HepG2 (cell line): ENCODE measurements at regions not wholly inside any gene's neighbourhood (a gene's known extent, or its start where the extent isn't known, plus 50 kb on each side); places are given as distances from the start of the nearest gene placed in this dataset.

Experiments used
- ATAC-seq: fragments of 200-7000 bp; cut with Tn5 transposase; 3 replicates; pipeline ENCODE4 v1.9.1; 2020; ENCODE audit warnings: mild to moderate bottlenecking, moderate library complexity
- BruUV-seq: library from RNA; stranded (reverse); fragments of 400-500 nt; replicated peaks from 2 replicates; lab custom pipeline; 2021; lab: Mats Ljungman, UMichigan
- CTCF ChIA-PET: fragments of 300-600 bp; formaldehyde crosslinking; extraction: SDS; loops from one replicate; lab custom pipeline; 2021; ENCODE audit warnings: low total read pairs, inconsistent platforms, low intra/inter-chr PET ratio; lab: Yijun Ruan, JAX
- POLR2A ChIA-PET: fragments of 350-600 bp; sonication (Branson Sonifier 250); formaldehyde crosslinking; loops from one replicate; lab custom pipeline; 2020; ENCODE audit warnings: antibody characterized with exemption, inconsistent platforms; lab: Yijun Ruan, JAX
- DNase-seq: peaks from one replicate; pipeline ENCODE4 v3.0.0-alpha.2; 2015; ENCODE audit warnings: low spot score
- FAIRE-seq: peaks from 3 replicates; lab custom pipeline; 2011; peaks lifted over from hg19 to GRCh38; lab: Jason Lieb, UNC
- H2AFZ ChIP-seq: one replicate; pipeline ENCODE4 v1.6.1; 2011; ENCODE audit warnings: low read length, inconsistent platforms
- H3K27ac ChIP-seq: fragments of 300-600 bp; 3 replicates; pipeline ENCODE4 v1.8.0; 2011; ENCODE audit warnings: mixed run types, mild to moderate bottlenecking, mixed read lengths, low read length, inconsistent platforms; ENCODE audit not compliant: insufficient read depth; ENCODE audit errors: extremely low read length
- H3K27me3 ChIP-seq, 2 experiments: fragments of 200-600 bp in 1 of 2; 2 replicates in 1 of 2; 3 replicates in 1 of 2; pipeline versions ENCODE4 v1.6.0 to v1.8.0; 2011; ENCODE audit warnings: low read length in 2 of 2, mild to moderate bottlenecking in 2 of 2, moderate library complexity in 2 of 2, inconsistent platforms in 1 of 2; ENCODE audit not compliant: insufficient read depth in 2 of 2, control insufficient read depth in 1 of 2
- H3K36me3 ChIP-seq, 2 experiments: fragments of 200-600 bp in 1 of 2; replicated peaks in 1 of 2; 2 replicates in 1 of 2; 3 replicates in 1 of 2; pipeline versions ENCODE4 v1.5.1 to v1.8.0; 2011; ENCODE audit warnings: low read length in 2 of 2, inconsistent platforms in 1 of 2; ENCODE audit not compliant: insufficient read depth in 2 of 2, control insufficient read depth in 1 of 2
- H3K4me1 ChIP-seq: 2 replicates; pipeline ENCODE4 v1.5.1; 2012; ENCODE audit warnings: low read length, inconsistent platforms; ENCODE audit not compliant: insufficient read depth
- H3K4me2 ChIP-seq: 2 replicates; pipeline ENCODE4 v1.6.0; 2011; ENCODE audit warnings: low read depth, low read length, inconsistent platforms
- H3K4me3 ChIP-seq, 3 experiments: fragments of 200-600 bp in 1 of 3; sonication (generic), shearing (Covaris generic) in 1 of 3; replicated peaks in 1 of 3; 2 replicates each; pipeline ENCODE4 v1.5.1; 2011 to 2016; ENCODE audit warnings: low read length in 3 of 3, inconsistent platforms in 2 of 3, low read depth in 2 of 3, mild to moderate bottlenecking in 2 of 3, control low read depth in 1 of 3, mixed read lengths in 1 of 3; ENCODE audit not compliant: insufficient read depth in 1 of 3
- H3K79me2 ChIP-seq: one replicate; pipeline ENCODE4 v1.6.1; 2011; ENCODE audit warnings: low read length, inconsistent platforms; ENCODE audit not compliant: insufficient read depth
- H3K9ac ChIP-seq: 2 replicates; pipeline ENCODE4 v1.6.0; 2011; ENCODE audit warnings: mild to moderate bottlenecking, low read depth, low read length, inconsistent platforms; ENCODE audit not compliant: insufficient read depth
- H3K9me3 ChIP-seq: 2 replicates; pipeline ENCODE4 v1.5.1; 2012; ENCODE audit warnings: mild to moderate bottlenecking, low read length
- H4K20me1 ChIP-seq: 2 replicates; pipeline ENCODE4 v1.6.0; 2011; ENCODE audit warnings: inconsistent platforms, mild to moderate bottlenecking, low read length, moderate library complexity; ENCODE audit not compliant: insufficient read depth
- GATA4 ChIP-seq: sonication (generic); IDR thresholded peaks from 2 replicates; pipeline ENCODE4 v1.6.1; 2016; ENCODE audit warnings: antibody characterized with exemption, low read depth, borderline replicate concordance
- HNF4G ChIP-seq, 2 experiments: sonication (generic) in 1 of 2; formaldehyde crosslinking in 1 of 2; IDR thresholded peaks; 2 replicates each; pipeline versions ENCODE4 v1.4.0 to v1.6.1; 2011 to 2020; ENCODE audit warnings: borderline replicate concordance in 2 of 2, low read depth in 2 of 2, mild to moderate bottlenecking in 2 of 2, low read length in 1 of 2, missing genetic modification reagents in 1 of 2, moderate library complexity in 1 of 2
- SSRP1 ChIP-seq: IDR thresholded peaks from 2 replicates; pipeline ENCODE4 v1.6.1; 2016; ENCODE audit warnings: control low read depth
- ZNF747 ChIP-seq: sonication (generic); formaldehyde crosslinking; IDR thresholded peaks from 2 replicates; pipeline ENCODE4 v1.8.1; 2023; ENCODE audit warnings: missing genetic modification reagents, mild to moderate bottlenecking, borderline replicate concordance
- WGBS: methylation state at CpG from one replicate; pipeline ENCODE4 v1.1.6; 2017; ENCODE audit warnings: low lambda C conversion rate; 5-methylcytosine and 5-hydroxymethylcytosine counted together
- in situ Hi-C: cut with HindIII; loops from 2 replicates; pipeline ENCODE4 v1.10.0; 2017; ENCODE audit warnings: low pct_unique_long_range_greater_than_20kb; ENCODE audit not compliant: extremely low pct_ligation_motif_present
- intact Hi-C: fragments of 100-400 bp; cut with micrococcal nuclease; formaldehyde crosslinking; loops from one replicate; pipeline ENCODE4 v1.10.0; 2022; ENCODE audit not compliant: unreplicated experiment
- TF ChIP-seq, protein P1 (sequence below), 2 experiments: IDR thresholded peaks; 2 replicates each; pipeline ENCODE4 v1.6.1; 2011 to 2012; ENCODE audit warnings: low read length in 2 of 2, borderline replicate concordance in 1 of 2, low read depth in 1 of 2, mild to moderate bottlenecking in 1 of 2, moderate library complexity in 1 of 2
- TF ChIP-seq, protein P2 (sequence below): IDR thresholded peaks from 2 replicates; pipeline ENCODE4 v1.6.1; 2012; ENCODE audit warnings: low read length, improper control_type of control experiment

DNA sequence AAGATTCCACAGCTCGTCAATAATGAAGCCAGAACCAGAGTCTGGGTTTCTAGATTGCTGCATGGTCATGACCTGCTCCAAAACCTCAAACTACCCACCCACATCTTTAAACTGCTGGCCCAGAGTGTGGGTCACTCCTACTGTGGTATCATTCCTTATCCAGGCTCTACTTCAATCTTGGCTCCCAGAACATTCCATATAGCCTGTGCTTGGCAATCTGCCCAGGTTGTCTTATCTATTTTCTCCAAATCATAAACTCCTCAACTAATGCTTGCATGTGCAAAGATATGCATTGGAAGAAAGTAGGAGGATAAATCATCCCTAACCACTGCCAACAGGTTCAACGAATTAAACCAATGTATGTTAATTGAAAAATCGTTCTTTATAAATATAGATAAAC is 169.7 kb downstream of the ANXA2 start:
- CTCF ChIA-PET, result no interaction called here
- in situ Hi-C loops, result no loop called here
- 2% methylated on average over 3 of the region's 3 CpGs for WGBS

More for the DNA sequence above, 169.7 kb downstream of the ANXA2 start:
- FAIRE-seq (no peak), ATAC-seq (no peak), DNase-seq (no peak)
- Histone ChIP-seq H4K20me1 (no peaks in the 10 kb centered on the region), H3K4me1 (no peaks in the 10 kb centered on the region), H3K4me2 (no peak overlapping the region), H3K9ac (no peak overlapping the region), H3K27ac (no peak overlapping the region), H3K9me3 (no peaks in the 10 kb centered on the region), H3K27me3 (peaks cover 0 to 62% of the 10 kb centered on the region in 2 experiments; a peak in 3 of 5 replicates), H2AFZ (no peak overlapping the region), H3K4me3 (no peak overlapping the region), H3K36me3 (no peaks in the 10 kb centered on the region), H3K79me2 (no peaks in the 10 kb centered on the region)
- no TSS peak for BruUV-seq
- intact Hi-C loops, result no loop called here
- TF ChIP-seq, protein P1, sequence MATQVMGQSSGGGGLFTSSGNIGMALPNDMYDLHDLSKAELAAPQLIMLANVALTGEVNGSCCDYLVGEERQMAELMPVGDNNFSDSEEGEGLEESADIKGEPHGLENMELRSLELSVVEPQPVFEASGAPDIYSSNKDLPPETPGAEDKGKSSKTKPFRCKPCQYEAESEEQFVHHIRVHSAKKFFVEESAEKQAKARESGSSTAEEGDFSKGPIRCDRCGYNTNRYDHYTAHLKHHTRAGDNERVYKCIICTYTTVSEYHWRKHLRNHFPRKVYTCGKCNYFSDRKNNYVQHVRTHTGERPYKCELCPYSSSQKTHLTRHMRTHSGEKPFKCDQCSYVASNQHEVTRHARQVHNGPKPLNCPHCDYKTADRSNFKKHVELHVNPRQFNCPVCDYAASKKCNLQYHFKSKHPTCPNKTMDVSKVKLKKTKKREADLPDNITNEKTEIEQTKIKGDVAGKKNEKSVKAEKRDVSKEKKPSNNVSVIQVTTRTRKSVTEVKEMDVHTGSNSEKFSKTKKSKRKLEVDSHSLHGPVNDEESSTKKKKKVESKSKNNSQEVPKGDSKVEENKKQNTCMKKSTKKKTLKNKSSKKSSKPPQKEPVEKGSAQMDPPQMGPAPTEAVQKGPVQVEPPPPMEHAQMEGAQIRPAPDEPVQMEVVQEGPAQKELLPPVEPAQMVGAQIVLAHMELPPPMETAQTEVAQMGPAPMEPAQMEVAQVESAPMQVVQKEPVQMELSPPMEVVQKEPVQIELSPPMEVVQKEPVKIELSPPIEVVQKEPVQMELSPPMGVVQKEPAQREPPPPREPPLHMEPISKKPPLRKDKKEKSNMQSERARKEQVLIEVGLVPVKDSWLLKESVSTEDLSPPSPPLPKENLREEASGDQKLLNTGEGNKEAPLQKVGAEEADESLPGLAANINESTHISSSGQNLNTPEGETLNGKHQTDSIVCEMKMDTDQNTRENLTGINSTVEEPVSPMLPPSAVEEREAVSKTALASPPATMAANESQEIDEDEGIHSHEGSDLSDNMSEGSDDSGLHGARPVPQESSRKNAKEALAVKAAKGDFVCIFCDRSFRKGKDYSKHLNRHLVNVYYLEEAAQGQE (IDR thresholded peaks at IDR 0.05; ENCODE audit: borderline replicate concordance in 1 of 2, low read depth in 1 of 2, low read length in 2 of 2), result no peak
- TF ChIP-seq GATA4, result no peak
- TF ChIP-seq, protein P2, sequence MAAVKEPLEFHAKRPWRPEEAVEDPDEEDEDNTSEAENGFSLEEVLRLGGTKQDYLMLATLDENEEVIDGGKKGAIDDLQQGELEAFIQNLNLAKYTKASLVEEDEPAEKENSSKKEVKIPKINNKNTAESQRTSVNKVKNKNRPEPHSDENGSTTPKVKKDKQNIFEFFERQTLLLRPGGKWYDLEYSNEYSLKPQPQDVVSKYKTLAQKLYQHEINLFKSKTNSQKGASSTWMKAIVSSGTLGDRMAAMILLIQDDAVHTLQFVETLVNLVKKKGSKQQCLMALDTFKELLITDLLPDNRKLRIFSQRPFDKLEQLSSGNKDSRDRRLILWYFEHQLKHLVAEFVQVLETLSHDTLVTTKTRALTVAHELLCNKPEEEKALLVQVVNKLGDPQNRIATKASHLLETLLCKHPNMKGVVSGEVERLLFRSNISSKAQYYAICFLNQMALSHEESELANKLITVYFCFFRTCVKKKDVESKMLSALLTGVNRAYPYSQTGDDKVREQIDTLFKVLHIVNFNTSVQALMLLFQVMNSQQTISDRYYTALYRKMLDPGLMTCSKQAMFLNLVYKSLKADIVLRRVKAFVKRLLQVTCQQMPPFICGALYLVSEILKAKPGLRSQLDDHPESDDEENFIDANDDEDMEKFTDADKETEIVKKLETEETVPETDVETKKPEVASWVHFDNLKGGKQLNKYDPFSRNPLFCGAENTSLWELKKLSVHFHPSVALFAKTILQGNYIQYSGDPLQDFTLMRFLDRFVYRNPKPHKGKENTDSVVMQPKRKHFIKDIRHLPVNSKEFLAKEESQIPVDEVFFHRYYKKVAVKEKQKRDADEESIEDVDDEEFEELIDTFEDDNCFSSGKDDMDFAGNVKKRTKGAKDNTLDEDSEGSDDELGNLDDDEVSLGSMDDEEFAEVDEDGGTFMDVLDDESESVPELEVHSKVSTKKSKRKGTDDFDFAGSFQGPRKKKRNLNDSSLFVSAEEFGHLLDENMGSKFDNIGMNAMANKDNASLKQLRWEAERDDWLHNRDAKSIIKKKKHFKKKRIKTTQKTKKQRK, result no peak
- TF ChIP-seq HNF4G (IDR thresholded peaks at IDR 0.05; ENCODE audit: borderline replicate concordance, low read depth, low read length), result no peak
- TF ChIP-seq HNF4G (CRISPR knock-in tag; IDR thresholded peaks at IDR 0.05; ENCODE audit: borderline replicate concordance, low read depth), result no peak
- no peak for TF ChIP-seq SSRP1
- TF ChIP-seq ZNF747 (CRISPR knock-in tag), result no peak
- POLR2A ChIA-PET, result no interaction called here
